Right lobe of liver (tissue), 4 donors: ENCODE measurements at regions not wholly inside any gene's neighbourhood (a gene's known extent, or its start where the extent isn't known, plus 50 kb on each side); places are given as distances from the start of the nearest gene placed in this dataset.

ENCODE experiments used
- POLR2A ChIP-seq: fragments of 450-650 bp; IDR thresholded peaks from one replicate; pipeline ENCODE4 v1.6.1; 2017; ENCODE audit warnings: antibody characterized with exemption, mild to moderate bottlenecking
- TF ChIP-seq, protein P1 (sequence below), 4 donors: fragments of 200-600 bp in 3 of 4; fragments of 450-650 bp in 1 of 4; IDR thresholded peaks; one replicate each; pipeline versions ENCODE4 v1.5.1 to v1.8.0; 2016 to 2022; ENCODE audit warnings: antibody characterized with exemption in 4 of 4, mild to moderate bottlenecking in 2 of 4
- donor health status: DM: no; HTN: no; CAD: no.
- donor health status: DM: no; HTN: no; CAD: no.
- donor health status: DM: no; HTN: yes; CAD: no.

DNA sequence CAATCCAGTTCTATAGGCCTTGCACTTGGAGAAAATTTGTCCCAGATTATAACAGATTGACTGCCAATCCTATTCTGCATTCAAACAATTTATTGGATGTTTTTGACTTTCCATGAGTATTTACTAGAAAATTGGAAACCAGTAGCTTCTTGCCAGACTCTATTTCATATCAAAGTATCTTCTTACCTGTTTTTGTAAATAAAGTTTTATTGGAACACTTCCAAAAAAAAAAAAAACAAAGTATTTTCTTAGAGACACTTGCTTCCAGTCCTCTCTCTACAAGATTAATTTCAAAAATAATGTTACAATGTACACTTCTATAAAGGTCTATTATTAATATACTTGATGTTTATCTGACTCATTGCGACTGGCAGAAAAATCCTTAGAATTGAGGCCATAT lies 209.2 kb upstream of the PCDH9 start:
- TF ChIP-seq, protein P1, sequence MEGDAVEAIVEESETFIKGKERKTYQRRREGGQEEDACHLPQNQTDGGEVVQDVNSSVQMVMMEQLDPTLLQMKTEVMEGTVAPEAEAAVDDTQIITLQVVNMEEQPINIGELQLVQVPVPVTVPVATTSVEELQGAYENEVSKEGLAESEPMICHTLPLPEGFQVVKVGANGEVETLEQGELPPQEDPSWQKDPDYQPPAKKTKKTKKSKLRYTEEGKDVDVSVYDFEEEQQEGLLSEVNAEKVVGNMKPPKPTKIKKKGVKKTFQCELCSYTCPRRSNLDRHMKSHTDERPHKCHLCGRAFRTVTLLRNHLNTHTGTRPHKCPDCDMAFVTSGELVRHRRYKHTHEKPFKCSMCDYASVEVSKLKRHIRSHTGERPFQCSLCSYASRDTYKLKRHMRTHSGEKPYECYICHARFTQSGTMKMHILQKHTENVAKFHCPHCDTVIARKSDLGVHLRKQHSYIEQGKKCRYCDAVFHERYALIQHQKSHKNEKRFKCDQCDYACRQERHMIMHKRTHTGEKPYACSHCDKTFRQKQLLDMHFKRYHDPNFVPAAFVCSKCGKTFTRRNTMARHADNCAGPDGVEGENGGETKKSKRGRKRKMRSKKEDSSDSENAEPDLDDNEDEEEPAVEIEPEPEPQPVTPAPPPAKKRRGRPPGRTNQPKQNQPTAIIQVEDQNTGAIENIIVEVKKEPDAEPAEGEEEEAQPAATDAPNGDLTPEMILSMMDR (IDR thresholded peaks at IDR 0.05): no peak
- TF ChIP-seq POLR2A: no peak
